ENCODE measurements at regions not wholly inside any gene's neighbourhood (a gene's known extent, or its start where the extent isn't known, plus 50 kb on each side); places are given as distances from the start of the nearest gene placed in this dataset.

DNA sequence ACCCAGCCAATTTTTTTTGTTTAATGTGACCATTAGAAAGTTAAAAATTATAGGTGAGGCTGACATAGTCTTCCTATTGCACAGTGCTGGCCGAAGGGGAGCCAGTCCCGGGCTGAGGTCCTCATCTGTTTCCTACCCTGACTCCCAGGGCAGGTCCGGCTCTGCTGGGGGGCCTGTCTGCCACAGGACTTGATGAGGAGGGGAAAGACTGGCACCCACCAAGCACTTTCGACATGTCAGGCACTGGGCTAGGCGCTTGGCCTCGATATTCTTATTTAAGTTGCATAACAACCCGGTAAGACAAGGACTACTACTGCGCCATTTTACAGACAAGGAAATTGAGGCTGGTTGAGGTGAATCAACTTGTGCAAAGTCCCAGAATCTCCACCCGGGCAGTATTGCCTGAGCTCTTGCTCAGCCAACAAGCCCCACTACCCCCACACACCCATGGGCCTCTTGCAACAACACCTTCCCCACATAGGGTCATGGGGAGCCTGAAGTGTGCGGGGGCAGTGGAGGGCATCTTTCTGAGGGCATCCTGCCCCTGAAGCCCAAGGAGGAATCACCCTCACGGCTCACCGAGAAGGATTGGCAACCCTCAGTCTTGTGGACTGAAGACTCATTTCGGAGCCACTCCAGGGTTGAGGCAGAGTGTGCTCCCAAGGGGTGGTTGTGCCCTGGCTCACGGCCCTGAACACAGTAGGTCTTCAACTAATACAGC lies 62.7 kb upstream of the LINC01488 start:
- TF ChIP-seq CTCF (conservative IDR thresholded peaks at IDR 0.05; ENCODE audit: low read depth, low read length) (no peak), MAFK (IDR thresholded peaks at IDR 0.05; ENCODE audit: low read depth, low read length) (no peak), SMC3 (IDR thresholded peaks at IDR 0.05; ENCODE audit: low read depth, low read length) (no peak), FOS (IDR thresholded peaks at IDR 0.05; ENCODE audit: low read depth, low read length) (no peak), POLR2A (IDR thresholded peaks at IDR 0.05; ENCODE audit: low read depth, low read length) (no peak), RAD21 (IDR thresholded peaks at IDR 0.05; ENCODE audit: low read length) (no peak), CEBPB (IDR thresholded peaks at IDR 0.05; ENCODE audit: low read depth, low read length) (no peak), BHLHE40 (IDR thresholded peaks at IDR 0.05; ENCODE audit: low read depth, low read length) (no peak)
- TF ChIP-seq, protein P1, sequence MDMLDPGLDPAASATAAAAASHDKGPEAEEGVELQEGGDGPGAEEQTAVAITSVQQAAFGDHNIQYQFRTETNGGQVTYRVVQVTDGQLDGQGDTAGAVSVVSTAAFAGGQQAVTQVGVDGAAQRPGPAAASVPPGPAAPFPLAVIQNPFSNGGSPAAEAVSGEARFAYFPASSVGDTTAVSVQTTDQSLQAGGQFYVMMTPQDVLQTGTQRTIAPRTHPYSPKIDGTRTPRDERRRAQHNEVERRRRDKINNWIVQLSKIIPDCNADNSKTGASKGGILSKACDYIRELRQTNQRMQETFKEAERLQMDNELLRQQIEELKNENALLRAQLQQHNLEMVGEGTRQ (IDR thresholded peaks at IDR 0.05; ENCODE audit: low read depth, low read length): no peak

All from IMR-90 (cell line).